ENCODE measurements at regions not wholly inside any gene's neighbourhood (a gene's known extent, or its start where the extent isn't known, plus 50 kb on each side); places are given as distances from the start of the nearest gene placed in this dataset.

DNA sequence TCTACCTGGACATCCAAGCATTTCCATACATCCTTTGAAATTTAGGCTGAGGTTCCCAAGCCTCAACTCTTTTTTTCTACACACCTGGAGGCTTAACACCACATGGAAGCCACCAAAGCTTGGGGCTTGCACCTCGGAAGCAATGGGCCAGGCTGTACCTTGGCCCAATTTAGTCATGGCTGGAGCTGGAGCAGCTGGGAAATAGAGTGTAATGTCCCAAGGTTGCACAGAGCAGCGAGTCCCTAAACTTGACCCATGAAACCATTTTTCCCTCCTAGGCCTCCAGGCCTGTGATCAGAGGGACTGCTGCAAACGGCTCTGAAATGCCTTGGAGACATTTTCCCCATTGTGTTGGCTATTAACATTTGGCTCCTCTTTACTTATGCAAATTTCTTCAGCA, 1574.3 kb upstream of the ZEB2 start:
- H3K4me1 ChIP-seq (ENCODE audit: control insufficient read depth in 3 of 3, insufficient read depth in 2 of 3, low read depth in 1 of 3, low read length in 2 of 3): no peaks in the 10 kb centered on the region
- no peak for FAIRE-seq
- no peak overlapping the region for H3K27ac ChIP-seq (ENCODE audit: low read depth in 1 of 3, low read length in 2 of 3)
- WGBS, 3 donors: 66 to 77% (median 68%) methylated on average over 3 of the region's 3 CpGs
- no peaks in the 10 kb centered on the region for H3K27me3 ChIP-seq (ENCODE audit: control insufficient read depth in 3 of 3, insufficient read depth in 3 of 3, low read length in 3 of 3)
- H3K4me3 ChIP-seq (ENCODE audit: low read depth in 1 of 3, low read length in 3 of 3): no peak overlapping the region
- H3K36me3 ChIP-seq (ENCODE audit: control insufficient read depth in 3 of 3, insufficient read depth in 2 of 3, low read depth in 1 of 3, low read length in 3 of 3): no peaks in the 10 kb centered on the region
- peaks cover 0 to 19% of the 10 kb centered on the region in 2 donors for H3K9me3 ChIP-seq (ENCODE audit: control insufficient read depth in 2 of 2, insufficient read depth in 1 of 2, low read depth in 1 of 2, low read length in 1 of 2)
- no peak for DNase-seq

DNA sequence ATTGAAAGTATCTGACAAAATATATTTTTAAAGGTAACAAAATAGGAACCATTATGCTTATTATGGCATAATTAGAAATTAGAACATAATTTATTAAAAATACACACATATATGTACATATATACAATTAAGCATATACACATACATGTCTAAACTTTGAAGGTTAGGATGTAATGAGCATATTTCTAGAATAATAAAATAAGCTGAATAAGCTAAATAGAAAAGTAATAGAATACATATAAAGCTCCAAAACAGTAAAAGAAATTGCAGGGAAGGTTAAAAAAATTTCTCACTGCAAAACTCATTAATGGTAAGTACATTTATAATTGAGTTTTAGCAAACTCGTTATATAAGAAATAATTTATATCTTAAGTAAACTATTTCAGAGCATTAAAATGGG, 1561.5 kb upstream of the ZEB2 start:
- DNase-seq (no peak), FAIRE-seq (no peak)
- Histone ChIP-seq H3K9me3 (ENCODE audit: control insufficient read depth in 2 of 2, insufficient read depth in 1 of 2, low read depth in 1 of 2, low read length in 1 of 2) (no peaks in the 10 kb centered on the region), H3K4me3 (ENCODE audit: low read depth in 1 of 3, low read length in 3 of 3) (no peak overlapping the region), H3K27me3 (ENCODE audit: control insufficient read depth in 3 of 3, insufficient read depth in 3 of 3, low read length in 3 of 3) (no peaks in the 10 kb centered on the region), H3K27ac (ENCODE audit: low read depth in 1 of 3, low read length in 2 of 3) (no peak overlapping the region), H3K36me3 (ENCODE audit: control insufficient read depth in 3 of 3, insufficient read depth in 2 of 3, low read depth in 1 of 3, low read length in 3 of 3) (no peaks in the 10 kb centered on the region), H3K4me1 (ENCODE audit: control insufficient read depth in 3 of 3, insufficient read depth in 2 of 3, low read depth in 1 of 3, low read length in 2 of 3) (no peaks in the 10 kb centered on the region)
- WGBS, 3 donors: 79 to 85% (median 85%) methylated on average over 1 of the region's 1 CpG

DNA sequence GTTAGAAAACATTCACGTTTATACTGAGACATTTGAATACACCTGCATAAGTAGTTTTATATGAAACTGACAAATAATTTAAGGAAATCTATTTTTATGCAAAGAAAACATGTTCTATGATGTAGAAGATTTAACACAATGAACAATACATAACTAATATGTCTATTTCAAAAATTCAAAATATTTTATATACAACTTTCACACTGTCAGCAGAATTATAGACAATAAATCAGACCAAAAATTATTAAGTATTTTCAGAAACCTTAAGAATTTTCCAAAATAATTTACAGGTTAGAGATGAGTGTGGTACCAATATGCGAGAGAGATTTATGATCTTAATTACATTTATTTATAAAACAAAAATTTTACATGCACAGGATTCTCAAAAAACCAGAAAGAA, 1561.0 kb upstream of the ZEB2 start:
- Histone ChIP-seq H3K36me3 (ENCODE audit: control insufficient read depth in 3 of 3, insufficient read depth in 2 of 3, low read depth in 1 of 3, low read length in 3 of 3) (no peaks in the 10 kb centered on the region), H3K27ac (ENCODE audit: low read depth in 1 of 3, low read length in 2 of 3) (no peak overlapping the region), H3K4me3 (ENCODE audit: low read depth in 1 of 3, low read length in 3 of 3) (no peak overlapping the region), H3K4me1 (ENCODE audit: control insufficient read depth in 3 of 3, insufficient read depth in 2 of 3, low read depth in 1 of 3, low read length in 2 of 3) (no peaks in the 10 kb centered on the region), H3K27me3 (ENCODE audit: control insufficient read depth in 3 of 3, insufficient read depth in 3 of 3, low read length in 3 of 3) (no peaks in the 10 kb centered on the region), H3K9me3 (ENCODE audit: control insufficient read depth in 2 of 2, insufficient read depth in 1 of 2, low read depth in 1 of 2, low read length in 1 of 2) (no peaks in the 10 kb centered on the region)
- DNase-seq: no peak
- WGBS, 3 donors: 80 to 89% (median 88%) methylated on average over 2 of the region's 2 CpGs
- no peak for FAIRE-seq

DNA sequence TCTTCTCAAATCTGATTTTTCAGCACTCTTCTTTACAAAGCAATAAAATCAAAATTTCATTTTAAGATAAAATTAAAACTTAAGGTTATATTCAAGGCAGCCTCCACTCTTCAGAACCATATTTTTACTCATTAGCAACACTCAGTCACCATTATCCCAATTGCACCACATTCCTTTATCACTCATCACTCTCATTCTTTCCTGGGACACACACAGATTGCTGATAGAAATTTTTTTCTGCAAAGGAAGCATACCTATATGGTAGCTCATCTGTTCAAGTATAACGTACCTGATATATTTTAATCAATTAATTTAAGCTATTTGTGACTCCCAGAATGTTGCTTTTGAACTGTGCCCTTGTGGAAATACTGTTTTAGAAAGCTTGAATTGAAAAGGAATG, 1559.3 kb upstream of the ZEB2 start:
- 41 to 77% (median 45%) methylated on average over 1 of the region's 1 CpG for WGBS, 3 donors
- Histone ChIP-seq H3K27ac (ENCODE audit: low read depth in 1 of 3, low read length in 2 of 3) (no peak overlapping the region), H3K4me3 (ENCODE audit: low read depth in 1 of 3, low read length in 3 of 3) (no peak overlapping the region), H3K36me3 (ENCODE audit: control insufficient read depth in 3 of 3, insufficient read depth in 2 of 3, low read depth in 1 of 3, low read length in 3 of 3) (no peaks in the 10 kb centered on the region), H3K27me3 (ENCODE audit: control insufficient read depth in 3 of 3, insufficient read depth in 3 of 3, low read length in 3 of 3) (no peaks in the 10 kb centered on the region), H3K9me3 (ENCODE audit: control insufficient read depth in 2 of 2, insufficient read depth in 1 of 2, low read depth in 1 of 2, low read length in 1 of 2) (no peaks in the 10 kb centered on the region), H3K4me1 (ENCODE audit: control insufficient read depth in 3 of 3, insufficient read depth in 2 of 3, low read depth in 1 of 3, low read length in 2 of 3) (no peaks in the 10 kb centered on the region)
- no peak for DNase-seq
- no peak for FAIRE-seq

DNA sequence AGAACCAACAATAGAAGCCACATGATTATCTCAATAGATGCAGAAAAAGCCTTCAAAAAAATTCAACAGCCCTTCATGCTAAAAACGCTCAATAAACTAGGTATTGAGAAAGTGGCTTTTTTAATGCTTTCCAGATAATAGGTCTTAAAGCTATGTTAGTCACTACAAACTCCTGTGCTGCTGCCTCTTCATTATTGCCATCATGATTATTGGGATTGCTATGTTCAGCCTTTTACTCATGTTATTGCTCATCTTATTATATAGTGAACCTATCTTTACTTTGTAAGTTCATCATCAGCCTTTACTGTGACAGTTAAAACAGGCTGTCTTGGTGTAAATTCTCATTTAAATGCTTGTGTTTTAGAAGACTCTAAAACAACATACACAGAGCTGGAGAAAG, 1557.2 kb upstream of the ZEB2 start:
- no peaks in the 10 kb centered on the region for H3K36me3 ChIP-seq (ENCODE audit: control insufficient read depth in 3 of 3, insufficient read depth in 2 of 3, low read depth in 1 of 3, low read length in 3 of 3)
- DNase-seq: no peak
- H3K27me3 ChIP-seq (ENCODE audit: control insufficient read depth in 3 of 3, insufficient read depth in 3 of 3, low read length in 3 of 3): no peaks in the 10 kb centered on the region
- 70 to 86% (median 85%) methylated on average over 1 of the region's 1 CpG for WGBS, 3 donors
- no peak overlapping the region for H3K27ac ChIP-seq (ENCODE audit: low read depth in 1 of 3, low read length in 2 of 3)
- no peak overlapping the region for H3K4me3 ChIP-seq (ENCODE audit: low read depth in 1 of 3, low read length in 3 of 3)
- no peaks in the 10 kb centered on the region for H3K9me3 ChIP-seq (ENCODE audit: control insufficient read depth in 2 of 2, insufficient read depth in 1 of 2, low read depth in 1 of 2, low read length in 1 of 2)
- FAIRE-seq: no peak
- no peaks in the 10 kb centered on the region for H3K4me1 ChIP-seq (ENCODE audit: control insufficient read depth in 3 of 3, insufficient read depth in 2 of 3, low read depth in 1 of 3, low read length in 2 of 3)

DNA sequence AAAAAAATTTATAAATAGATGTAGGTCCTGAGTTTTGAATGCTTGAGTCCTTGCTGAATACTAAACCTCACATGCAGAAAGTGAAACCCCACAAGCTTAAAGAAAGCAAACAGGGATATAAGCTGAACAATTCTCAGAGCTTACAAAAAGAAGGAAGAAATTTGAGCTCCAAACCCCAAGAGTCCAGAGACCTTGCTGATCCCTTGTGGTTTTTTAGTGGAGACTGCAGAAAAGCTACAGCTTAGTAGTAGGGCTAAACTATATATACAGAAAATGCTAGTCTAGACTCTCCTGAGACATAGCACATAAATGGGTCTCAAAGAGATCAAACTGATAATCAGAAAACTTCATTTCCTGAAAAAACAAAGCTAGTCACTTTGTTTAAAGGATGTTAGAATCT, 1548.1 kb upstream of the ZEB2 start:
- Histone ChIP-seq H3K27me3 (ENCODE audit: control insufficient read depth in 3 of 3, insufficient read depth in 3 of 3, low read length in 3 of 3) (no peaks in the 10 kb centered on the region), H3K4me3 (ENCODE audit: low read depth in 1 of 3, low read length in 3 of 3) (no peak overlapping the region), H3K9me3 (ENCODE audit: control insufficient read depth in 2 of 2, insufficient read depth in 1 of 2, low read depth in 1 of 2, low read length in 1 of 2) (peaks cover 0 to 4% of the 10 kb centered on the region in 2 donors), H3K36me3 (ENCODE audit: control insufficient read depth in 3 of 3, insufficient read depth in 2 of 3, low read depth in 1 of 3, low read length in 3 of 3) (no peaks in the 10 kb centered on the region), H3K4me1 (ENCODE audit: control insufficient read depth in 3 of 3, insufficient read depth in 2 of 3, low read depth in 1 of 3, low read length in 2 of 3) (no peaks in the 10 kb centered on the region), H3K27ac (ENCODE audit: low read depth in 1 of 3, low read length in 2 of 3) (no peak overlapping the region)
- FAIRE-seq: no peak
- DNase-seq: no peak

DNA sequence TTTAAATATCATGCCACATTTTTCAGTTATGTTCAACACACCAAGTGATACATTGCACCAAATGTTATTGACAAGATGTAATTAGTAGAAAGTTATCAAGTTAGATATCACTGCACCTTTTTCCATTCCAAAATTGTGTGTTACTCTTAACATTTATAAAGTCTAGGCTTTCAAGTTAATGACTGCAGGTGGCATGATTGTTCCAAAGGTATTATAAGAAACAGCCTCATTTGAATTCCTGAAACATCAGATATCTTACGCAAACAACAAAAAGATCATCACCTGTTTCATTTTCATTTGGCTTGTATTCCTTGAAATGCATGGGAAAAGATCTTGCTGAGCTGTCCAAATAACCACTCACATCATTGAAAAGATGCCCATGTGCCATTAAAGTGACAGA, 1528.2 kb upstream of the ZEB2 start:
- 28 to 74% (median 58%) methylated on average over 1 of the region's 1 CpG for WGBS, 3 donors
- FAIRE-seq (no peak), DNase-seq (peak in 1 of 2 donors; percentile 0)
- Histone ChIP-seq H3K9me3 (ENCODE audit: control insufficient read depth in 2 of 2, insufficient read depth in 1 of 2, low read depth in 1 of 2, low read length in 1 of 2) (peaks cover 0 to 2% of the 10 kb centered on the region in 2 donors), H3K36me3 (ENCODE audit: control insufficient read depth in 3 of 3, insufficient read depth in 2 of 3, low read depth in 1 of 3, low read length in 3 of 3) (no peaks in the 10 kb centered on the region), H3K4me1 (ENCODE audit: control insufficient read depth in 3 of 3, insufficient read depth in 2 of 3, low read depth in 1 of 3, low read length in 2 of 3) (no peaks in the 10 kb centered on the region), H3K27me3 (ENCODE audit: control insufficient read depth in 3 of 3, insufficient read depth in 3 of 3, low read length in 3 of 3) (no peaks in the 10 kb centered on the region), H3K27ac (ENCODE audit: low read depth in 1 of 3, low read length in 2 of 3) (no peak overlapping the region), H3K4me3 (ENCODE audit: low read depth in 1 of 3, low read length in 3 of 3) (no peak overlapping the region)

DNA sequence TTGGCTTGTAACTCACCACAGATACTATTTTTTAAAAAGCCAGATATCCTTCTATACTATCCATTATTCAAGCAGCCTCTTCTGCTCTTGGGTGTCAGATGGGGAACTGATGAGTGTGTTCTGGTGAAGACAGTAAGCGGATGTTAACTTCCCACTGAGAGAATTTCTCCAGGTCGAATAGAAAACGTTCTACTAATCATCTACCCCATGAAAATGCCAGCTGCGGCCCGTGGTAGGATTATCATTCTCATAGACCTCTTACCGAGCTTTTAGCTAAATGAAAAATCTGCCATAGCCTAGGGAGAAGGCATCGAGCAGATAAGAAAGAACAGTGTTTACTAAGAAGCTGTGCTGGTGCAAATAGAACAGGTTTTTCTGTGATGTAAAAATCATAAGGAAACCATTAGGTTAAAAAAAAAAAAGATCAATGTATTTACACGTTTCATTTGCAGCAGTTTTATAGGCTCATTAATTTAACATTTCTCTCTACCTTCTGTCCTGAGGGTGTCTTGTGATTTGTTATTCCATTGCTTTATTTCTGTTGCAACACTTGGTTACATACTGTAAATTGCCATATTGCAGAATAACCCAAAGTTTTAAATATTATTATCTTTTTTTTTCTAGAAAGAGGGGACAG, 1521.5 kb upstream of the ZEB2 start:
- WGBS, 3 donors: 41 to 64% (median 43%) methylated on average over 8 of the region's 8 CpGs
- H3K36me3 ChIP-seq (ENCODE audit: control insufficient read depth in 3 of 3, insufficient read depth in 2 of 3, low read depth in 1 of 3, low read length in 3 of 3): no peaks in the 10 kb centered on the region
- FAIRE-seq: no peak
- no peaks in the 10 kb centered on the region for H3K9me3 ChIP-seq (ENCODE audit: control insufficient read depth in 2 of 2, insufficient read depth in 1 of 2, low read depth in 1 of 2, low read length in 1 of 2)
- H3K4me1 ChIP-seq (ENCODE audit: control insufficient read depth in 3 of 3, insufficient read depth in 2 of 3, low read depth in 1 of 3, low read length in 2 of 3): no peaks in the 10 kb centered on the region
- H3K27ac ChIP-seq (ENCODE audit: low read depth in 1 of 3, low read length in 2 of 3): no peak overlapping the region
- no peak for DNase-seq
- H3K4me3 ChIP-seq (ENCODE audit: low read depth in 1 of 3, low read length in 3 of 3): no peak overlapping the region
- H3K27me3 ChIP-seq (ENCODE audit: control insufficient read depth in 3 of 3, insufficient read depth in 3 of 3, low read length in 3 of 3): no peaks in the 10 kb centered on the region

DNA sequence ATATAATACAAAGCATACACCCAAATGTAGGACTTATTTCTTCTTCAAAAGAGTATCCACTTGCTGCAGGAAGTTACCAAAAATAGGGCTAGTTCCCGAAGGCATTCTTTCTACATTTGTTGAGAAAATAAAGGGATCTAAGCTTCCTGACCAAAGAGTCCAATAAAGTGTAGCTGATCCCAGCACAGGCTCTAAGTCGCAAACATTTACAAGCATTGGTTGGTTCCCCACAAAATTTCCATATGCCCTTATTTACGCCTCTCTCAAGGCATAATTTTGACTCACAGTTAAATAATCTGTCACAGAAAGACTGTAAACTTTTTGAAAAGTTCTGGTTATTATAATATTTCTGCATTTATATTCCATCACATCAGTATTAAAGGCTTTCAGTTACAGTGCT, 1520.1 kb upstream of the ZEB2 start:
- FAIRE-seq (no peak), DNase-seq (no peak)
- H3K4me1 ChIP-seq (ENCODE audit: control insufficient read depth in 3 of 3, insufficient read depth in 2 of 3, low read depth in 1 of 3, low read length in 2 of 3): no peaks in the 10 kb centered on the region
- no peak overlapping the region for H3K27ac ChIP-seq (ENCODE audit: low read depth in 1 of 3, low read length in 2 of 3)
- H3K27me3 ChIP-seq (ENCODE audit: control insufficient read depth in 3 of 3, insufficient read depth in 3 of 3, low read length in 3 of 3): no peaks in the 10 kb centered on the region
- no peaks in the 10 kb centered on the region for H3K9me3 ChIP-seq (ENCODE audit: control insufficient read depth in 2 of 2, insufficient read depth in 1 of 2, low read depth in 1 of 2, low read length in 1 of 2)
- 72 to 81% (median 79%) methylated on average over 3 of the region's 3 CpGs for WGBS, 3 donors
- H3K4me3 ChIP-seq (ENCODE audit: low read depth in 1 of 3, low read length in 3 of 3): no peak overlapping the region
- no peaks in the 10 kb centered on the region for H3K36me3 ChIP-seq (ENCODE audit: control insufficient read depth in 3 of 3, insufficient read depth in 2 of 3, low read depth in 1 of 3, low read length in 3 of 3)
